HEK293 (cell line): ENCODE measurements at regions not wholly inside any gene's neighbourhood (a gene's known extent, or its start where the extent isn't known, plus 50 kb on each side); places are given as distances from the start of the nearest gene placed in this dataset.

Experiments used
- CTCF ChIP-seq: fragments of 450-650 bp; formaldehyde crosslinking; IDR thresholded peaks from 2 replicates; pipeline ENCODE4 v1.5.1; 2016; ENCODE audit warnings: missing biosample characterization, missing genetic modification characterization
- HOXC10 ChIP-seq: sonication (generic); formaldehyde crosslinking; IDR thresholded peaks from 2 replicates; pipeline ENCODE4 v1.8.1; 2023; ENCODE audit warnings: mild to moderate bottlenecking, missing genetic modification reagents
- SETDB1 ChIP-seq: IDR thresholded peaks from one replicate; pipeline ENCODE4 v1.6.1; 2017; ENCODE audit warnings: mild to moderate bottlenecking, low read length, moderate library complexity, mixed read lengths; ENCODE audit not compliant: insufficient read length
- YY1 ChIP-seq: fragments of 450-650 bp; formaldehyde crosslinking; IDR thresholded peaks from 2 replicates; pipeline ENCODE4 v1.5.1; 2018; ENCODE audit warnings: missing biosample characterization, missing genetic modification characterization
- ZNF776 ChIP-seq: fragments of 450-650 bp; formaldehyde crosslinking; IDR thresholded peaks from 2 replicates; pipeline ENCODE4 v1.5.0; 2017; ENCODE audit warnings: missing biosample characterization, missing genetic modification characterization, borderline replicate concordance
- ZNF792 ChIP-seq: fragments of 450-650 bp; formaldehyde crosslinking; IDR thresholded peaks from 2 replicates; pipeline ENCODE4 v1.5.1; 2016; ENCODE audit warnings: missing biosample characterization, missing genetic modification characterization
- ZNF843 ChIP-seq: fragments of 450-650 bp; formaldehyde crosslinking; IDR thresholded peaks from 2 replicates; pipeline ENCODE4 v1.5.1; 2016; ENCODE audit warnings: missing biosample characterization, missing genetic modification characterization

- TF ChIP-seq ZNF792 (tag by site-specific recombination) (no peak), CTCF (no peak), ZNF776 (tag by site-specific recombination) (no peak), ZNF843 (tag by site-specific recombination) (no peak), SETDB1 (no peak), YY1 (tag by site-specific recombination) (no peak), HOXC10 (CRISPR knock-in tag) (no peak)
Measured at GRCh38 chr7:36032361-36032818, 120.7 kb upstream of the EEPD1 start.
